ENCODE measurements at regions not wholly inside any gene's neighbourhood (a gene's known extent, or its start where the extent isn't known, plus 50 kb on each side); places are given as distances from the start of the nearest gene placed in this dataset.

DNA sequence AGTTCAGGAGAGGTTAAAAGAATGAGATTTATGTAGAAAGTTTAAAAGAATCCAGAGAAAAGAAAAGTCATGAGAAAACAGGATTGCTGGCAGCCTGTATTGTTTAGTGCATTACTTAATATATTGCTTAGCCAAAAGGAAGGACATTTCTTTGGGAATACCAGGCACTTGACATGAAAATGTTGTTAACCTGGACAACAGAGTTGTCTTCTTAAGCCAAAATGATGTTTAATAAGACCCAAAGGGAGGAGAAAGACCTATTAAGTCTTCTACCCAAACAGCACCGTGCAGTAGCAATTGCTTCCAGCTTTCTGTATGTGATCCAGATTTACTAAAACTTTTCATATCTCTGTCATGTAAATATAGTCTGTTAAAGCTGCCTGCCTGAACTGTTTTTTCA is 74.0 kb upstream of the PRLR start:
- H3K4me3 Mint-ChIP-seq, result no peak overlapping the region
- H3K4me1 Mint-ChIP-seq, result no peaks in the 10 kb centered on the region
- H3K36me3 Mint-ChIP-seq (ENCODE audit: low read depth), result no peaks in the 10 kb centered on the region

GRCh38 chr5:35303152-35303551 is 72.9 kb upstream of the PRLR start:
- peaks cover 1% of the 10 kb centered on the region for H3K27me3 Mint-ChIP-seq
- H3K36me3 Mint-ChIP-seq (ENCODE audit: low read depth), result no peaks in the 10 kb centered on the region
- intact Hi-C loops (cut with micrococcal nuclease), result no loop called here
- no peak for DNase-seq
- H3K27ac Mint-ChIP-seq, result no peak overlapping the region
- H3K9me3 Mint-ChIP-seq, result no peaks in the 10 kb centered on the region
- H3K4me1 Mint-ChIP-seq, result no peaks in the 10 kb centered on the region
- no peak overlapping the region for H3K4me3 Mint-ChIP-seq

More for the DNA sequence above, 74.0 kb upstream of the PRLR start:
- H3K27ac Mint-ChIP-seq, result no peak overlapping the region
- intact Hi-C loops (cut with micrococcal nuclease), result no loop called here
- peaks cover 1% of the 10 kb centered on the region for H3K27me3 Mint-ChIP-seq
- no peak for DNase-seq
- no peaks in the 10 kb centered on the region for H3K9me3 Mint-ChIP-seq

DNA sequence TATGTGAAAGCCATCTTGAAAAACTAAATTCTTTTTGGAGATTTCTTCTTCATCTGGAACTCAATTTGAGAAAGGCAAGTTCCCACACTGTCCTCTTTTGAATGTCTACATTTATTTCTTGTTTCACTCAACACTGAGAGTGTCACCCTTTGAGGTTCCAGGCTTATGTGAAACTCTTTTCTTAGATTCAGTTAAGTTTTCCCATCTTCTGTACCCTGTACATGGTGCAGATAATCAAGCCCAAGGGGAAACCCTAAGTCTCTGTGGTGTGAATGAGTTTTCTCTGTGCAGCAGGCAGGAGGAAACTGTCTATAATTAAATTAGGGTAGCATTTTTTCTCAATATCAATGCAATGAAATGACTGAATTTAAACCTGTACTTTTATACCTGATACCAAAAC is 72.3 kb upstream of the PRLR start:
- no peaks in the 10 kb centered on the region for H3K36me3 Mint-ChIP-seq (ENCODE audit: low read depth)
- no peaks in the 10 kb centered on the region for H3K9me3 Mint-ChIP-seq
- H3K27me3 Mint-ChIP-seq, result peaks cover 1% of the 10 kb centered on the region
- H3K4me1 Mint-ChIP-seq, result no peaks in the 10 kb centered on the region
- no peak for DNase-seq
- no peak overlapping the region for H3K4me3 Mint-ChIP-seq
- no peak overlapping the region for H3K27ac Mint-ChIP-seq
- intact Hi-C loops (cut with micrococcal nuclease), result no loop called here

DNA sequence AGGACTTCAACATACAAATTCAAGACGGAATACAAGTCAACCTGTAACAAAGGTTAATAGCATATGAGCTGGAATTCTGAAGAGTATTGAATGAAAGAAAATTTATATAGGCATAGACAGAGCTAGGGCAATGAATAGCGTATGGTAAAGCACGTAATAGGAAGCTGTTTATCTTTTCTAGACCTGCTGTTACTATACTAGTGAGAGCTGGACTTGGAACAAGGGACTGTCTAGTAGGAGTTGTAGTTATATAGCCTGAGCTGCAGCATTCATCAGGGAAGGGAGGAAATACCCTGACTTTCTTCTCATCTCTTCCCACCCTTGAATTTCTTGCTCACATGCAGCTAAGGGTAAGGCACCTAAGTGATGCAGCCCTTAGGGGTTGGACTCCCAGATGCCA is 67.5 kb upstream of the PRLR start:
- Mint-ChIP-seq H3K27ac (no peak overlapping the region), H3K27me3 (no peaks in the 10 kb centered on the region), H3K36me3 (ENCODE audit: low read depth) (no peaks in the 10 kb centered on the region), H3K9me3 (no peaks in the 10 kb centered on the region), H3K4me3 (no peak overlapping the region), H3K4me1 (no peaks in the 10 kb centered on the region)
- DNase-seq, result no peak
- intact Hi-C loops (cut with micrococcal nuclease), result no loop called here

- Mint-ChIP-seq H3K9me3 (no peaks in the 10 kb centered on the region), H3K4me1 (no peaks in the 10 kb centered on the region), H3K27me3 (no peaks in the 10 kb centered on the region), H3K27ac (no peak overlapping the region), H3K4me3 (no peak overlapping the region), H3K36me3 (ENCODE audit: low read depth) (no peaks in the 10 kb centered on the region)
- no peak for DNase-seq
- intact Hi-C loops (cut with micrococcal nuclease), result no loop called here
Measured at GRCh38 chr5:35294976-35295375, 64.7 kb upstream of the PRLR start.

DNA sequence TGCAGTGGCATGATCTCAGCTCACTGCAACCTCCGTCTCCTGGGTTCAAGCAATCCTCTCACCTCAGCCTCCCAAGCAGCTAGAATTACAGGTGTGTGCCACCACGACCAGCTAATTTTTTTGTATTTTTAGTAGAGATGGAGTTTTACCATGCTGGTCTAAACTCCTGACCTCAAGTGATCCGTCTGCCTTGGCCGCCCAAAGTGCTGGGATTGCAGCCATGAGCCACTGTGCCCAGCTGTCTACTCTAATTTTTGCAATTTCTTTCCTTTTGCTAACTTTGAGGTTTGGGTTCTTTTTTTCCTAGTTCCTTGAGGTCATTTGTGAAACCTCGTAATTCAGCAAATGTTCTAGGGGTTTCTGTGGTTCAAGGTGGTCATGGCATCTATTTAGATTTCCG is 63.7 kb upstream of the PRLR start:
- Mint-ChIP-seq H3K27me3 (no peaks in the 10 kb centered on the region), H3K36me3 (ENCODE audit: low read depth) (no peaks in the 10 kb centered on the region), H3K4me3 (no peak overlapping the region), H3K27ac (no peak overlapping the region), H3K4me1 (no peaks in the 10 kb centered on the region), H3K9me3 (no peaks in the 10 kb centered on the region)
- intact Hi-C loops (cut with micrococcal nuclease), result no loop called here
- DNase-seq, result no peak

DNA sequence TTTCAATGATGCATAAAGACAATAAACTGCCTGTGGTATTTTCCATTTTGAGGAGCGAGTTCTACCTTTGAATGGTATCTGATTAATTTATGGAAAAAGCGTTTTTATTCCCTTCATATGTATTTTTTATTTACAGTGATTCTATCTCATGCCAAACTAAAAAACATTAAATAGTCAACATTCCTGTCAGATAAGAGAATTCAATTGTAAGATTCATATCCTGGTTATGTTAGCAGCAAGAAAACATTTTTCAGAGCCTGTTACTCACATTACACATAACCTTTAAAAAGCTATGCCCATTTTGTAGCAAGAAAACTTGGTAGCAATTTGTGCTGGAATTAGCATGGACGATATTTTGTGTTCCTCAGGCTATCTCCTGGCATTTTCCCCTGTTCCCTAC is 55.1 kb upstream of the PRLR start:
- intact Hi-C loops (cut with micrococcal nuclease), result no loop called here
- Mint-ChIP-seq H3K36me3 (ENCODE audit: low read depth) (no peaks in the 10 kb centered on the region), H3K9me3 (no peaks in the 10 kb centered on the region), H3K27me3 (peaks cover 2% of the 10 kb centered on the region), H3K27ac (no peak overlapping the region), H3K4me1 (no peaks in the 10 kb centered on the region), H3K4me3 (no peak overlapping the region)
- DNase-seq, result no peak

DNA sequence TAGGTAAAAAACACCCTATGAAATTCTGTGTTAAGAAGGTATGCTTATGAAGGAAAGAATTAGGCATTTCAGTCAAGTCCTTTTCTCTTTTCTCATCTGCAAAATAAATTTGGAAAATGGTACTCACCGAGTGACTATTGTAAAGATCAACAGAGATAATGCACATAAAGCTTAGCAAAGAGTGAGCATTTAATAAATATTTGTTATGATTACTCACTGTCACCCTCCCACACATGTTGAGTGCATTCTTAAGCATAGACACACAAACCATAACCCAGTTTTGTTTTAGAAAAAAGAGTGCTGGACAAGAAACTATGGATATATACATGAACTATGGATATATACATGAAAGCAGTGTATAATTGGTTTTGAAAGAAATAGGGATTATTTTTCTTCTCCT is 54.7 kb upstream of the PRLR start:
- Mint-ChIP-seq H3K27me3 (peaks cover 2% of the 10 kb centered on the region), H3K4me1 (no peaks in the 10 kb centered on the region), H3K9me3 (no peaks in the 10 kb centered on the region), H3K27ac (no peak overlapping the region), H3K36me3 (ENCODE audit: low read depth) (no peaks in the 10 kb centered on the region), H3K4me3 (no peak overlapping the region)
- DNase-seq, result no peak
- intact Hi-C loops (cut with micrococcal nuclease), result no loop called here

- intact Hi-C loops (cut with micrococcal nuclease), result no loop called here
- no peaks in the 10 kb centered on the region for H3K36me3 Mint-ChIP-seq (ENCODE audit: low read depth)
- no peaks in the 10 kb centered on the region for H3K9me3 Mint-ChIP-seq
- no peak for DNase-seq
- H3K4me1 Mint-ChIP-seq, result no peaks in the 10 kb centered on the region
- H3K27me3 Mint-ChIP-seq, result peaks cover 2% of the 10 kb centered on the region
- no peak overlapping the region for H3K27ac Mint-ChIP-seq
- H3K4me3 Mint-ChIP-seq, result no peak overlapping the region
Measured at GRCh38 chr5:35284364-35284763, 54.1 kb upstream of the PRLR start.

GRCh38 chr5:35282810-35283209 is 52.5 kb upstream of the PRLR start:
- H3K4me3 Mint-ChIP-seq, result no peak overlapping the region
- H3K36me3 Mint-ChIP-seq (ENCODE audit: low read depth), result no peaks in the 10 kb centered on the region
- intact Hi-C loops (cut with micrococcal nuclease), result no loop called here
- no peaks in the 10 kb centered on the region for H3K4me1 Mint-ChIP-seq
- no peak for DNase-seq
- no peaks in the 10 kb centered on the region for H3K9me3 Mint-ChIP-seq
- H3K27ac Mint-ChIP-seq, result no peak overlapping the region
- H3K27me3 Mint-ChIP-seq, result peaks cover 2% of the 10 kb centered on the region

DNA sequence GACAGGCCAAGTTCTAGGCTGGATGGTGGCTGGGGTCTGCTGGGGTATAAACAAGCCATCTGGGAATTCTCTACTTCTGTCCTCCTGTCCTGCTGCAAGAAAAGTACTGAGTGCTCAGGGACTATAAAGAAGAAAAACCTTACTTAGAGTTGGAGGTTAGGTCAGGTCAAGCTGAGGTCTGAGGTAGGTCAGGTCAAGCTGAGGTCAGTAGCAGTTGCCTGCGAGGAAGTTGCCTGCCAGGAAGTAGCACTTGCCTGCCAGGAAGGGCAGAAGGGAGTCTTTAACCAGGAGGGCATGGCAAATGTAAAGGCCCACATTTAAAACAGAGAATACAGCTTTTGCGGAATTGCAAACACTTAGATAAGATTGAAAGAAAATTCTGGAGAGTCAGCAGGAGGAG is 51.3 kb upstream of the PRLR start:
- intact Hi-C loops (cut with micrococcal nuclease), result no loop called here
- Mint-ChIP-seq H3K9me3 (no peaks in the 10 kb centered on the region), H3K27ac (no peak overlapping the region), H3K36me3 (ENCODE audit: low read depth) (no peaks in the 10 kb centered on the region), H3K27me3 (peaks cover 2% of the 10 kb centered on the region), H3K4me1 (no peaks in the 10 kb centered on the region), H3K4me3 (no peak overlapping the region)
- no peak for DNase-seq
